Karpas-422 (cell line): ENCODE measurements at regions not wholly inside any gene's neighbourhood (a gene's known extent, or its start where the extent isn't known, plus 50 kb on each side); places are given as distances from the start of the nearest gene placed in this dataset.

Experiments
- DNase-seq: peaks from one replicate; pipeline ENCODE4 v3.0.0-alpha.2; 2015
- H2AFZ ChIP-seq: fragments of 200-600 bp; sonication (generic); 2 replicates; pipeline ENCODE4 v1.6.1; 2014; ENCODE audit warnings: antibody characterized with exemption, low read length, mixed read lengths
- H3K27ac ChIP-seq: fragments of 200-600 bp; sonication (generic); 2 replicates; pipeline ENCODE4 v1.5.1; 2014; ENCODE audit warnings: mild to moderate bottlenecking, low read length, moderate library complexity
- H3K27me3 ChIP-seq: fragments of 200-600 bp; sonication (generic); 2 replicates; pipeline ENCODE4 v1.6.1; 2014; ENCODE audit warnings: low read length, mixed read lengths
- H3K36me3 ChIP-seq: fragments of 200-600 bp; sonication (generic); 2 replicates; pipeline ENCODE4 v1.6.1; 2014; ENCODE audit warnings: low read length, mixed read lengths; ENCODE audit not compliant: insufficient read depth
- H3K4me1 ChIP-seq: fragments of 200-600 bp; sonication (generic); 2 replicates; pipeline ENCODE4 v1.6.1; 2014; ENCODE audit warnings: mild to moderate bottlenecking, low read length, mixed read lengths
- H3K4me2 ChIP-seq: fragments of 200-600 bp; sonication (generic); 2 replicates; pipeline ENCODE4 v1.6.1; 2014; ENCODE audit warnings: low read length, low read depth, mild to moderate bottlenecking; ENCODE audit not compliant: poor library complexity, severe bottlenecking
- H3K4me3 ChIP-seq: fragments of 200-600 bp; sonication (generic); 2 replicates; pipeline ENCODE4 v1.5.1; 2014; ENCODE audit warnings: mild to moderate bottlenecking, antibody characterized with exemption, low read length, mixed read lengths
- H3K79me2 ChIP-seq: fragments of 200-600 bp; sonication (generic); 2 replicates; pipeline ENCODE4 v1.6.1; 2014; ENCODE audit warnings: mild to moderate bottlenecking, low read length, mixed read lengths
- H3K9ac ChIP-seq: fragments of 200-600 bp; sonication (generic); 2 replicates; pipeline ENCODE4 v1.6.0; 2014; ENCODE audit warnings: low read length
- H3K9me2 ChIP-seq: fragments of 200-600 bp; sonication (generic), shearing (Covaris generic); replicated peaks from 2 replicates; pipeline ENCODE4 v1.6.0; 2014; ENCODE audit warnings: mild to moderate bottlenecking, low read length, moderate library complexity; ENCODE audit not compliant: insufficient read depth
- H3K9me3 ChIP-seq: fragments of 300-700, 200-600 bp; sonication (generic); 2 replicates; pipeline ENCODE4 v1.6.1; 2014; ENCODE audit warnings: low read length, mixed read lengths
- H4K20me1 ChIP-seq: fragments of 200-600 bp; sonication (generic); 2 replicates; pipeline ENCODE4 v1.6.1; 2014; ENCODE audit warnings: mild to moderate bottlenecking, antibody characterized with exemption, low read length, low read depth; ENCODE audit not compliant: insufficient read depth

GRCh38 chr10:33573606-33574005, 239.1 kb upstream of the NRP1 start:
- DNase-seq, result no peak
- Histone ChIP-seq H3K36me3 (no peaks in the 10 kb centered on the region), H2AFZ (no peak overlapping the region), H3K4me3 (no peak overlapping the region), H3K4me1 (no peaks in the 10 kb centered on the region), H3K27ac (no peak overlapping the region), H3K9me2 (no peaks in the 10 kb centered on the region), H4K20me1 (no peaks in the 10 kb centered on the region), H3K9me3 (no peaks in the 10 kb centered on the region; the same call in 1 of the 2 replicates), H3K9ac (no peak overlapping the region), H3K4me2 (no peak overlapping the region), H3K27me3 (no peaks in the 10 kb centered on the region), H3K79me2 (no peaks in the 10 kb centered on the region)

DNA sequence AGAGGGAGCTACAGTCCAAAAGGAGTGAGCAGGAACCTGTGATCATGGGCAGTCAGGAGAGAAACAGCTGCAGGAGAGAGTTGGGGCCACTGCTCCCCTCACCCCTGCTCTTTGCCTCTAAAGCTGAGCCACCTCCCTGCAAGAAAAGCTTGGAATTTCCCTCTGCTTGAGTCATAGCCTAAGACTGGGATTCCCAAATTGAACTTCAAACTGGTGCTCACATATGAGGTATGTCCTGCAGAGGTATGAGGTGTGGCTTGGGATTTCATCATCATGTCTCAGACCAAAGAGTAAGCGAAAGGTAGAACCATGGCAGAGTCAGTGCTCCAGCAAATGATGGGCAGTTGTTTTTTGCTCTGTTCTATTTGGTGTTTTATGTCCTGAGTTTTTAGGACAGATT, 237.1 kb upstream of the NRP1 start:
- H3K27me3 ChIP-seq, result no peaks in the 10 kb centered on the region
- H3K27ac ChIP-seq, result no peak overlapping the region
- H3K4me3 ChIP-seq, result no peak overlapping the region
- no peak overlapping the region for H3K4me2 ChIP-seq
- no peak overlapping the region for H2AFZ ChIP-seq
- no peaks in the 10 kb centered on the region for H3K4me1 ChIP-seq
- H3K79me2 ChIP-seq, result no peaks in the 10 kb centered on the region
- no peak overlapping the region for H3K9ac ChIP-seq
- no peaks in the 10 kb centered on the region for H4K20me1 ChIP-seq
- H3K36me3 ChIP-seq, result no peaks in the 10 kb centered on the region
- H3K9me3 ChIP-seq, result no peaks in the 10 kb centered on the region
- no peak for DNase-seq
- no peaks in the 10 kb centered on the region for H3K9me2 ChIP-seq

DNA sequence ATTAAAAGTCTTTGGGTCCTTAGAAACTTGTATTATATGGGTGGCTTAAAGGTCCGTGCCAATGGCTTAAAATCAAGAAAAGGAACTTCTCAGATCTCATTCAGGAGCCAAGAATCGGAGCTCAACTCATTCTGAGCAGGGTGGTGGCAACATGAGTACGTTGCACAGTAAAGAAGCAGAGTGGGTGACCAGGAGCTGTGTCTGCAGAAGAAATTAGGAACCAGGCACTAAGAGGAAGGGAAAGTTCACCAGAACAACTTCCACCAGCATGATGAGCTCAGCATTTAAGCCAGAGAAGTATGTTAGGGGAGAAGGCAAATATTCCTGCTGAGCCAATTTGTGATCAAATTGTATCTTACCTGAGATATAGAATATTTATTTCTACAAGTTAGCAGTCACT, 236.0 kb upstream of the NRP1 start:
- Histone ChIP-seq H3K9me2 (no peaks in the 10 kb centered on the region), H3K9me3 (no peaks in the 10 kb centered on the region), H3K4me2 (no peak overlapping the region), H4K20me1 (no peaks in the 10 kb centered on the region), H3K4me3 (no peak overlapping the region), H3K9ac (no peak overlapping the region), H2AFZ (no peak overlapping the region), H3K36me3 (no peaks in the 10 kb centered on the region), H3K27me3 (no peaks in the 10 kb centered on the region), H3K79me2 (no peaks in the 10 kb centered on the region), H3K27ac (no peak overlapping the region), H3K4me1 (no peaks in the 10 kb centered on the region)
- DNase-seq, result no peak

DNA sequence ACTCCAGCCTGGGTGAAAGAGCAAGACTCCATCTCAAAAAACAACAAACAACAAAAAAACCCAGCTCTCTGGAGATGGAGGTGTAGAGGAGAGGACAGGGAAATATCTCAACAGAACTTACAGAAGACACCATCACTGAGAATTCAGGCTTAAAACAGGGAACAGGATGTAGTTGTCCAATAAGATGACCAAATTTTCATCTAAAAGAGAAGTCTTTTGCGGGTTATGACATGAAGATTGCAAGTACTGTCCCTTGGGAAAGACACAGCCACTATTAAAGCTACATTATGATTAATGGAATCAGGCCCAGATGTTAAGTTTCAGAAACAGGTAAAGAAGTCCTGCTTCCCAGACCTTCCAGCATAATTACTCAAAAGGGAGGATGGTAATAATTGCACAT, 235.2 kb upstream of the NRP1 start:
- H3K4me2 ChIP-seq, result no peak overlapping the region
- H3K27ac ChIP-seq, result no peak overlapping the region
- no peaks in the 10 kb centered on the region for H3K4me1 ChIP-seq
- no peak overlapping the region for H2AFZ ChIP-seq
- H3K27me3 ChIP-seq, result no peaks in the 10 kb centered on the region
- no peaks in the 10 kb centered on the region for H3K9me2 ChIP-seq
- no peaks in the 10 kb centered on the region for H3K79me2 ChIP-seq
- no peaks in the 10 kb centered on the region for H4K20me1 ChIP-seq
- no peak for DNase-seq
- no peaks in the 10 kb centered on the region for H3K36me3 ChIP-seq
- H3K9me3 ChIP-seq, result no peaks in the 10 kb centered on the region
- H3K4me3 ChIP-seq, result no peak overlapping the region
- H3K9ac ChIP-seq, result no peak overlapping the region

- Histone ChIP-seq H3K4me3 (no peak overlapping the region), H2AFZ (no peak overlapping the region), H3K27ac (no peak overlapping the region), H3K9ac (no peak overlapping the region), H4K20me1 (no peaks in the 10 kb centered on the region), H3K4me1 (no peaks in the 10 kb centered on the region), H3K27me3 (no peaks in the 10 kb centered on the region), H3K9me2 (no peaks in the 10 kb centered on the region), H3K4me2 (no peak overlapping the region), H3K36me3 (no peaks in the 10 kb centered on the region), H3K9me3 (no peaks in the 10 kb centered on the region), H3K79me2 (no peaks in the 10 kb centered on the region)
- DNase-seq, result no peak
Observed at GRCh38 chr10:33566426-33566825, 232.0 kb upstream of the NRP1 start.

GRCh38 chr10:33566001-33566400, 231.5 kb upstream of the NRP1 start:
- H3K9me2 ChIP-seq, result no peaks in the 10 kb centered on the region
- H3K36me3 ChIP-seq, result no peaks in the 10 kb centered on the region
- H3K9ac ChIP-seq, result no peak overlapping the region
- H3K9me3 ChIP-seq, result no peaks in the 10 kb centered on the region
- no peaks in the 10 kb centered on the region for H3K4me1 ChIP-seq
- H2AFZ ChIP-seq, result no peak overlapping the region
- DNase-seq, result no peak
- H3K27ac ChIP-seq, result no peak overlapping the region
- H4K20me1 ChIP-seq, result no peaks in the 10 kb centered on the region
- H3K4me2 ChIP-seq, result no peak overlapping the region
- H3K79me2 ChIP-seq, result no peaks in the 10 kb centered on the region
- no peak overlapping the region for H3K4me3 ChIP-seq
- H3K27me3 ChIP-seq, result no peaks in the 10 kb centered on the region

GRCh38 chr10:33565231-33565630, 230.8 kb upstream of the NRP1 start:
- no peak overlapping the region for H3K4me3 ChIP-seq
- H3K27me3 ChIP-seq, result no peaks in the 10 kb centered on the region
- no peaks in the 10 kb centered on the region for H3K79me2 ChIP-seq
- no peaks in the 10 kb centered on the region for H4K20me1 ChIP-seq
- H3K4me1 ChIP-seq, result no peaks in the 10 kb centered on the region
- H3K36me3 ChIP-seq, result no peaks in the 10 kb centered on the region
- no peak overlapping the region for H3K4me2 ChIP-seq
- H3K9me3 ChIP-seq, result no peaks in the 10 kb centered on the region
- no peak overlapping the region for H2AFZ ChIP-seq
- no peak overlapping the region for H3K27ac ChIP-seq
- H3K9ac ChIP-seq, result no peak overlapping the region
- H3K9me2 ChIP-seq, result no peaks in the 10 kb centered on the region
- no peak for DNase-seq

DNA sequence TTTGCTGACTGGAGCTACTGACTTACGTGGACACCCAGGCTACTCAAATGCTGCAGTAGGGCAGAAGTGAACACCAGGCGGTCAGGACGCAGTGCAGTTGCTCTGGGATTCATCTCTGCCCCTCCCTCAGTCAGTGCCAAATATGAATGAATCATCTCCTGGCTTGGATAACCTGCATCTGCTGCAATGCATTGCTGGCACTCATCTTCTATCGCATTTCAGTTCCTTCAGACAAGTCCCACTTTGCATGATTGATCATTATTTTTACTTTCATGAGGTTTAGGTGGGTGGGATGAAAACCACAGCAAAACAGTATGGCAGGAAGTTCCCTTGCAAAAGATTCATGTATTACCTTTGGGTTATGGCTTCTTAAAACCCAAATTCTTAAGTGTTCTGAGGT, 224.6 kb upstream of the NRP1 start:
- Histone ChIP-seq H3K4me2 (no peak overlapping the region), H3K27me3 (no peaks in the 10 kb centered on the region), H3K9me2 (no peaks in the 10 kb centered on the region), H3K9ac (no peak overlapping the region), H3K79me2 (no peaks in the 10 kb centered on the region), H3K36me3 (no peaks in the 10 kb centered on the region), H3K4me1 (no peaks in the 10 kb centered on the region), H3K27ac (no peak overlapping the region), H3K4me3 (no peak overlapping the region), H2AFZ (no peak overlapping the region), H4K20me1 (no peaks in the 10 kb centered on the region), H3K9me3 (no peaks in the 10 kb centered on the region)
- DNase-seq, result no peak

DNA sequence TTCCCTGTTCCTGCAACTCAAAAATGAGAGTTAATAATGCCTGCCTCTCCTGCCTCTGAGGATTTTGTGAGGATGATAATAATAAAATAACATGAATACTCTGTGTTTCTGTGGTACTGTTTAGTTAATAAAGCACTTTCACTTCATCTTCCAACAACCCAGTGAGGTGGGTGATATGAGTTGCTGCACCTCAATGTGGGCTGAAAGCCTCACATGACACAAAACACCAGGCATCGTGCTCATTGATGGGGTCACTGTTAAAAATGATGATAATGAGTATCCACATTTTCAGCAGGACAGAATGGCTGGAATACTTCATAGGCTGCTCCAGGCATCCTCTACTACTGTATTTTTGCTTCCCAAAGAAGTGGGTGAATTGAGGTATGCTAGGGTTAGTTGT, 222.8 kb upstream of the NRP1 start:
- Histone ChIP-seq H3K9ac (no peak overlapping the region), H3K9me2 (no peaks in the 10 kb centered on the region), H3K27ac (no peak overlapping the region), H2AFZ (no peak overlapping the region), H3K27me3 (no peaks in the 10 kb centered on the region), H4K20me1 (no peaks in the 10 kb centered on the region), H3K4me2 (no peak overlapping the region), H3K36me3 (no peaks in the 10 kb centered on the region), H3K4me3 (no peak overlapping the region), H3K4me1 (no peaks in the 10 kb centered on the region), H3K9me3 (no peaks in the 10 kb centered on the region), H3K79me2 (no peaks in the 10 kb centered on the region)
- no peak for DNase-seq
